Activated T-cell treated with anti-CD3 and anti-CD28 coated beads for 24 hours (primary cell): ENCODE measurements at regions not wholly inside any gene's neighbourhood (a gene's known extent, or its start where the extent isn't known, plus 50 kb on each side); places are given as distances from the start of the nearest gene placed in this dataset.

ENCODE experiments used
- DNase-seq: peaks from one replicate; pipeline ENCODE4 v3.0.0-alpha.2; 2020; ENCODE audit warnings: low read depth

GRCh38 chr16:51388516-51388951, 237.5 kb upstream of the SALL1 start:
- DNase-seq = no peak

- DNase-seq = no peak
These were observed 232.8 kb upstream of the SALL1 start for GRCh38 chr16:51383909-51384308.

GRCh38 chr16:51382940-51383339, 231.9 kb upstream of the SALL1 start:
- DNase-seq = no peak

- DNase-seq = no peak
These were observed 231.1 kb upstream of the SALL1 start for GRCh38 chr16:51382211-51382610.

- DNase-seq = no peak
These were observed 225.0 kb upstream of the SALL1 start for GRCh38 chr16:51376080-51376479.

- no peak for DNase-seq
These were observed 223.7 kb upstream of the SALL1 start for GRCh38 chr16:51374790-51375189.

GRCh38 chr16:51374346-51374745, 223.3 kb upstream of the SALL1 start:
- no peak for DNase-seq

GRCh38 chr16:51365715-51366114, 214.6 kb upstream of the SALL1 start:
- no peak for DNase-seq

- no peak for DNase-seq
These were observed 208.3 kb upstream of the SALL1 start for GRCh38 chr16:51359141-51359955.

GRCh38 chr16:51357839-51358238, 206.8 kb upstream of the SALL1 start:
- DNase-seq = no peak

- no peak for DNase-seq
These were observed 204.8 kb upstream of the SALL1 start for GRCh38 chr16:51355875-51356274.

GRCh38 chr16:51355195-51355594, 204.1 kb upstream of the SALL1 start:
- no peak for DNase-seq

- no peak for DNase-seq
These were observed 202.0 kb upstream of the SALL1 start for GRCh38 chr16:51353055-51353454.

GRCh38 chr16:51349626-51350025, 198.6 kb upstream of the SALL1 start:
- DNase-seq = no peak

- DNase-seq = no peak
These were observed 192.3 kb upstream of the SALL1 start for GRCh38 chr16:51343411-51343810.

- DNase-seq = no peak
These were observed 190.1 kb upstream of the SALL1 start for GRCh38 chr16:51341204-51341603.

GRCh38 chr16:51337662-51338061, 186.6 kb upstream of the SALL1 start:
- DNase-seq = no peak

GRCh38 chr16:51328733-51329132, 177.7 kb upstream of the SALL1 start:
- no peak for DNase-seq

GRCh38 chr16:51327001-51327400, 175.9 kb upstream of the SALL1 start:
- no peak for DNase-seq

- no peak for DNase-seq
These were observed 175.2 kb upstream of the SALL1 start for GRCh38 chr16:51326131-51326856.

- DNase-seq = no peak
These were observed 170.2 kb upstream of the SALL1 start for GRCh38 chr16:51321251-51321650.

- DNase-seq = no peak
These were observed 166.5 kb upstream of the SALL1 start for GRCh38 chr16:51317575-51317974.

- no peak for DNase-seq
These were observed 162.1 kb upstream of the SALL1 start for GRCh38 chr16:51313198-51313597.
